NCI-H1694 (cell line): ENCODE measurements at regions not wholly inside any gene's neighbourhood (a gene's known extent, or its start where the extent isn't known, plus 50 kb on each side); places are given as distances from the start of the nearest gene placed in this dataset.

ENCODE experiments used
- DNase-seq: peaks from one replicate; lab custom pipeline; 2025; lab: John Stamatoyannopoulos, UW

DNA sequence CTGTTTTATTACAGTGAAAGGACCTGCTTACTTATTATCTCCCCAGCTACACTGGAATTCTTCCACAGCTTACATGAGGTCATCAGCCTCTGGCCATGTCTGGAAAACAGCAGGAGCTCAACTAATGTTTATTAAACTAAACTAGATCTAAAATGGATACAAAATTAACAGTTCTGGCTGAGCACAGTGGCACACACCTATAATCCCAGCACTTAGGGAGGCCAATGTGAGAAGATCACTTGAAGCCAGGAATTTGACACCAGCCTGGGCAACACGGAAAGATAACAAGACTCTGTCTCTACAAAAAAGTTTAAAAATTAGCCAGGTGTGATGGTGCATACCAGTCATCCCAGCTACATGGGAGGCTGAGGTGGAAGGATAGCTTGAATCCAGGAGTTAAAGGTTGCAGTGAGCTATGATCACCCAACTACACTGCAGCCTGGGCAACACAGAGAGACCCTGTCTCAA is 220.8 kb upstream of the MARCKS start:
- no peak for DNase-seq

- DNase-seq: no peak
Measured at GRCh38 chr6:113640051-113640450, 217.1 kb upstream of the MARCKS start.

DNA sequence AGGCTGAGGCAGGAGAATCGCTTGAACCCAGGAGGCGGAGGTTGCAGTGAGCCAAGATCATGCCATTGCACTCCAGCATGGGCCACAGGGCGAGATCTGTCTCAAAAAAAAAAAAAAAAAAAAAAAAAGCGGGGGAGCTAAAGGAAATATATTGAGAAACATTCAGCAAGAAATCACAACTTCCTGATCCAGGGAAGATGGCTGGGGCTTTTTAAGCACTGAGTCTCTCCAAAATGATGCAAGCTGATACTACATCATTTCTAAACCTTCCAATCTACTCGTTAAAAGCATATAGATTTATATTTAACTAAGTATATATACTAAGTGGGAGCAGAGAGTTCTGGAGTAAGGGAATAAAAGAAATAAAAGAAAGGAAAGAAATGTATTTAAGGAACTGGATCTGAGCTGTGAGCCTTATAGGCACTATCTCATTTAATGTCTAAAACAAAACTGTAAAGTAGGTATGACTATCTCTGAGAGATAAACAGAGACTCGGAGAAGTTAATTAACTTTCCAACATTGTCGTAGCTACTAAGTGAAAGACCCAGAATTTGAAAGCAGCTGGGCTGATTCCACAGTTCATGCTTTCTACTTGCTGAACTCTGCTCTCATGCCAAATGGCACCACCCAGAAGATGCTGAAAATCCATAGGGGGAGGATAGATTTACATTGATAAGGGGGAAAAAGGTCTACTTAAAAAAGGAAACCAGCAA is 215.0 kb upstream of the MARCKS start:
- no peak for DNase-seq

- no peak for DNase-seq
Measured at GRCh38 chr6:113642714-113643406, 214.3 kb upstream of the MARCKS start.

DNA sequence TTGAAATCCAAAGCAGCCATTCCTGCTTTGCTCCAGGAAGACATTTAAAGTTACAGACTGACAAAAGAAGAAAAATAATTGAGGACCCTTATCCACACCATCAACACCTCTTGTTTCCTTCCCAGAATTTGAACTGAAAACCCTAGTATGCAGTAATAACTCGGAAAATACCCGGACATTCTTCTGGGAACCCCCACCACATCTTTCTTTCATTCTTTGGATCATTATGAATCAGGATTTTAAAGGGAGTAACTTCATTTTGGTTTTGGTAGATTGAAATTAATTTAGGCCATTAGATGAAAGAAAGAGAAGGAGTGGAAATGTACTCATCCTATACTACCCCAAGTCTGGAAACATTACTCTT is 213.8 kb upstream of the MARCKS start:
- no peak for DNase-seq

GRCh38 chr6:113644861-113645575 is 212.1 kb upstream of the MARCKS start:
- DNase-seq: no peak

- DNase-seq: no peak
Measured at GRCh38 chr6:113645576-113645970, 211.6 kb upstream of the MARCKS start.

- DNase-seq: no peak
Measured at GRCh38 chr6:113645986-113646385, 211.2 kb upstream of the MARCKS start.

GRCh38 chr6:113646701-113647100 is 210.4 kb upstream of the MARCKS start:
- no peak for DNase-seq

DNA sequence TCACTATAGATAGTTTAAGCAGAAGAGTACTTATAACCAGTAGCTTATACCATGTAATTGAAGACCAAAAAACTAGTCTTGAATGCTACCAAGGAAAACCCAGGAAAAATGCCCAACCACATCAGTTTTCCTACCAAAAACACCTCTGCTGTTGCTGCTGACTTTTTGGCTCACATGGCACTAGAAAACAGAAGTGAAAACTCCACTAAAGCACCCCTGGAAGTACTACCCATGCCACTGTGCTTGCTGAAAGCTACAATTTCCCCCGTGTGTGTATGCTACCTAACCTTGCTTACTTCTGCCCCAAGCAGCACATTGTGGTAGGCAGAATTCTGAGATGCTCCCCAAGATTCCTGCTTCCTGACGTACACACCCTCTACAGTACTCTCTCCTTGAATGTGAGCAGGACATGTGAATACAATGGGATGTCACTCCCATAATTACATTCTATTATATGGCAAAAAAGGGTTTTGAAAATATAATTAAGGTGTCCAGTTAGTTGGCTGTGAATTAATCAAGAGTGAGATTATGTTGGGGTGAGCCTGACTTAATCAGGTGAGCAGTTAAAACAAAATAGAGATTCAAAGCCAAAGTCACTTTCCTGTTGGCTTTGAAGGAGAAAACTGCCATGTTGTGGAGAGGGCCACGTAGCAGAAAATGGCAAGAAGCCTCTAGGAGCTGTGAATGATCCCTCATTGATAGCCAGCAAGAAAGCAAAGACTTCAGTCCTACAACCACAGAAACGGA is 209.8 kb upstream of the MARCKS start:
- DNase-seq: no peak

DNA sequence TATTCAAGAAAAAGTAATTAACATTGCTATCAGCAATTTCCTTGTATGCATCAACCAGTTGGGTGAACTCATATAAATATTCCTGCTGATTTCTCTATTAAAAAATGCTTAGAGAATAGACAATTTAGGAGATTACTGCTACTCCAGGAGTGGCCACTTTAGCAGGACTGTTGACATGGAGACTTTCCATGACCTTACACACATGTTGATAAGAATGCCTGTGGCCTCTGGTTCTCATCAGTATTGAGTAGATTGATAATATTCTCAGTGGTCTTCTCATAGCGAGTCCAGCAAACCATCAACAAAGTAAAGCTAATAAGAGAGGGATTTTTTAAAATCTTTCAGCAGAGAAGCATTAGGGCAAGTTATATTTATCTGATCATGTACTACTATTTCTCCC is 208.4 kb upstream of the MARCKS start:
- DNase-seq: no peak

DNA sequence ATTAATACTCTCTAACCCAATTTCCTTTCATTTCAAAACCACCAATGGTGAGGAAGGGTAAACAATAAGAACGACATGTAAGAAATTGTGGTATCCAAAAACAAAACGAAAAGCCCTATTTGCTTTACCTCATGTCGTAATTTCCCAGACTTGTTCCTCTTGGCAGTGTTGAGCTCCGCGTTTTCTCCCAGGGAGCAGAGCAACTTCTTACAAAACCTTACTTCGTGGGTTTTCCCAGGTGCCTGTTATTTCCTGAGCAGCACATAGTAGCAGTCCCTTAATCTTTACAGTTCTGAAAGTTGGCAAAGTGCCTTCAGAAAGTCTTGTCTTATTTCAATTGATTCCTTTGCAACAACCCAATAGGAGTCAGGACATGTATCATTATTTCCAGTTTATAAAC is 207.9 kb upstream of the MARCKS start:
- no peak for DNase-seq

GRCh38 chr6:113649880-113650609 is 207.1 kb upstream of the MARCKS start:
- DNase-seq: no peak

DNA sequence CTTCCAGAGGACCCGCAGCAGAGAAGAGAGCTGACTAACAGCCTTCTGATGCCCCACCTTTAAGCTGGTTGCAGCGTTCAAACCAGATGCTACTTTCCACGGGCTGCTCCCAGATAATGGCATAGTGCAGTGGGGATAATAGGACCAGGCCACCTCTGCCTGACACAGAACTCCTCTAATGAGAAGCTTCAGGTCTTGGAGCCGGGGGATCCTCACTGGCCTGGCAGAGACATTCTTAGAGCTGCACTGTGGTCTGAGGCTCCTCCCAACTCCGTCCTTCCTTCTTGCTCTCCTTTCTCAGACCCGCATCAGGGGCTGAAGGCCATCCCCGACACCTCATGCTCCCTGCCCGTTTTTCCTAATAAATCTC is 206.6 kb upstream of the MARCKS start:
- DNase-seq: no peak

GRCh38 chr6:113651120-113651519 is 206.0 kb upstream of the MARCKS start:
- DNase-seq: no peak

DNA sequence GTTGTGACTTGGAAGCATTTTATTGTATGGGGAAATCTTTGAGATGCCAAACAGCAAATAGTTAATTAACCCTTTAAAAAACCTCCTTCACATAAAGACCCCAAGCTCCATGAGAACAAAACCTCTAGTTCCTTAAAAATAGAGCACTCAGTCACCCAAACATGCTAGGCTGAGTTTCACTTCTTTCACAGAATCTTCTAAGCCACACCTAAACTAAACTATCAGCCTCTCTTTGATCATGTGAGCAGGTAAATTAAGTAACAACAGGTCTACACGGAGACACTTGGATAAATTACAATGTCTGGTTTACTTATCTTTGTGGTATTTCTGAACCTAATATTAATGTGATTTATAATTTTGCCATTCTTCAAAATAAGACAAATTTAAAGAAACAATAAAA is 205.2 kb upstream of the MARCKS start:
- no peak for DNase-seq

DNA sequence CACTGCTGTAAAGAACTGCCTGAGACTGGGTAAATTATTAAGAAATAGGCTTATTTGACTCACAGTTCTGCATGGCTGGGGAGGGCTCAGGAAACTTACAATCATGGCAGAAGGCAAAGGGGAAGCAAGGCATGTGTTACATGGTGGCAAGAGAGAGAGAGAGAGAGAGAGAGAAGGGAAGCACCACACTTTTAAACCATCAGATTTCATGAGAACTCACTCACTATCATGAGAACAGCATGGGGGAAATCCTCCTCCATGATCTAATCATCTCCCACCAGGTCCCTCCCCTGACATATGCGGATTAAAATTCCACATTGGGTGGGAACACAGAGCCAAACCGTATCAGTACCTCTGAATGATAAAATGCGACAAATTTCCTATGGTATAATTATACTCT is 203.9 kb upstream of the MARCKS start:
- no peak for DNase-seq

DNA sequence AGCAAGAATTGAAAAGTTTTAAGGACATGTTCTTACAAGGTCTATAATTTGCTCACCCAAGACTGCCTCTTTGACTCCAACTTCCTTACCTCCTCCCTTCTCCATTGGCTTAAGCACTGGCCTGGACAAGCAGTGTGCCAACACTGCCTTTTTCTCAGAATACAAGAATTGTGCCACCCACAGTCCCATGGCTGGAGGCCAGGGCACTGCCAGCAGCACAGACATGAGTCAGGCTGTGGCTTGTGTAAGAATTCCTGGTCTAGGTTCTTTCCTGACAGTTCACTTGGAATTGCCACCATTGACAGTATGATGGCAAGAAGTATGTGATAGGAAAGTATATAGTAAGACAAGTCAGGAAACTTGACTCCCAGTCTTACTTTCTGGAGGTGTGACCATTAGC is 202.7 kb upstream of the MARCKS start:
- no peak for DNase-seq

DNA sequence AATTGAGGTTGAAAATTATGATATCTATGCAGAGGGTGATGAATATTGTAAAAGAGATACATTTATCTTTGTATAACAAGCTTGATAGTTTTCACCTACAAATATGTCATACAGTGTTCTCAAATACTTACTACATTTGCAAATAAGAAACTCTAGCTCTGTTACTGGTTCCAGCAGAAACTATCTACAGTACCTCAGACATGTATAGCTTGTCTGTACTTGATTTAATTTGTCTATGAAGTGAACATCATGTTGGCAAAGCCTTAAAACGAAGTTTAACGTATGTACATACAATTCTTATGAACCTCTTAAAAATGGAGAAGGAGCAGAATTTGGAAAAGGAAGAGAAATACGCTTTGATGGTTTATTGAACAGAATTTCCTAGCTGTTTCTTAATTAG is 201.4 kb upstream of the MARCKS start:
- DNase-seq: no peak

- DNase-seq: no peak
Measured at GRCh38 chr6:113659762-113660404, 197.3 kb upstream of the MARCKS start.

DNA sequence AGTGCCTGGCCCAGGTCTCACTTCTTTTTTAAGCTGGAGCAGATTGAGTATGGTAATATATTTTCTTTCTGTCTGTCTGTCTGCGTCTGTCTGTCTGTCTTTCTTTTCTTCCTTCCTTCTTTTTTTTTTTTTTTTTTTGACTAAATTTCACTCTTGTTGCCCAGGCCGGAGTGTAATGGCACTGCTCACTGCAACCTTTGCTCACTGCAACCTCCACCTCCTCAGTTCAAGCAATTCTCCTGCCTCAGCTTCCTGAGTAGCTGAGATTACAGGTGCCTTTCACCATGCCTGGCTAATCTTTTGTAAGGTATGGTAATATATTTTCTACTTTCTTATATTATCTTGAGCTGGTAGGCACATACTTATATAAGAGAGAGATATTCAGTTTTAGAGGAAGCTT is 196.3 kb upstream of the MARCKS start:
- no peak for DNase-seq
